GM23338 (cell line): ENCODE measurements at regions not wholly inside any gene's neighbourhood (a gene's known extent, or its start where the extent isn't known, plus 50 kb on each side); places are given as distances from the start of the nearest gene placed in this dataset.
"Not testable (repeated sequence)": the region's sequence is repeated elsewhere in the genome, so short reads cannot be mapped to it uniquely, and the experiment has no call there.

Source experiments
- ATAC-seq: fragments of 200-7000 bp; cut with Tn5 transposase; 3 replicates; pipeline ENCODE4 v1.9.1; 2020
- DNase-seq: peaks from one replicate; pipeline ENCODE4 v3.0.0-alpha.2; 2015; ENCODE audit warnings: low spot score
- H2AFZ ChIP-seq: fragments of 200-600 bp; sonication (generic); 2 replicates; pipeline ENCODE4 v1.8.0; 2016; ENCODE audit warnings: antibody characterized with exemption, mild to moderate bottlenecking, moderate library complexity
- H3F3A ChIP-seq: fragments of 200-600 bp; sonication (generic); replicated peaks from 2 replicates; pipeline ENCODE4 v1.8.0; 2017; ENCODE audit warnings: antibody characterized with exemption, mixed run types, low read depth
- H3K27ac ChIP-seq: fragments of 200-600 bp; sonication (generic); 2 replicates; pipeline ENCODE4 v1.6.1; 2016; ENCODE audit warnings: low read depth
- H3K27me3 ChIP-seq: fragments of 200-600 bp; sonication (generic); 2 replicates; pipeline ENCODE4 v1.8.0; 2016; ENCODE audit warnings: mild to moderate bottlenecking, mixed run types, moderate library complexity; ENCODE audit not compliant: insufficient read depth
- H3K36me3 ChIP-seq: fragments of 200-600 bp; sonication (generic); 2 replicates; pipeline ENCODE4 v1.8.0; 2016; ENCODE audit warnings: mild to moderate bottlenecking; ENCODE audit not compliant: insufficient read depth
- H3K4me1 ChIP-seq: fragments of 200-600 bp; sonication (generic); 2 replicates; pipeline ENCODE4 v1.8.0; 2016; ENCODE audit warnings: mild to moderate bottlenecking, moderate library complexity; ENCODE audit not compliant: insufficient read depth
- H3K4me2 ChIP-seq: fragments of 200-600 bp; sonication (generic); 2 replicates; pipeline ENCODE4 v1.7.1; 2017; ENCODE audit warnings: mixed run types
- H3K4me3 ChIP-seq: fragments of 200-600 bp; sonication (generic); 2 replicates; pipeline ENCODE4 v1.6.1; 2016; ENCODE audit warnings: mixed run types
- H3K79me2 ChIP-seq: fragments of 200-600 bp; sonication (generic); replicated peaks from 2 replicates; pipeline ENCODE4 v1.8.0; 2017; ENCODE audit warnings: mild to moderate bottlenecking; ENCODE audit not compliant: insufficient read depth
- H3K9me2 ChIP-seq: fragments of 200-600 bp; sonication (generic); 2 replicates; pipeline ENCODE4 v1.8.0; 2017; ENCODE audit not compliant: insufficient read depth
- H4K20me1 ChIP-seq: fragments of 200-600 bp; sonication (generic); replicated peaks from 2 replicates; pipeline ENCODE4 v1.8.0; 2017; ENCODE audit warnings: mild to moderate bottlenecking; ENCODE audit not compliant: insufficient read depth
- H3K27ac Mint-ChIP-seq: 2 replicates; pipeline ENCODE4 v1.8.0; 2020; ENCODE audit warnings: inconsistent platforms, mild to moderate bottlenecking, moderate library complexity, mixed read lengths
- H3K27me3 Mint-ChIP-seq: 3 replicates; pipeline ENCODE4 v1.8.0; 2022; ENCODE audit warnings: low read depth, mild to moderate bottlenecking, moderate library complexity, mixed read lengths, inconsistent platforms; ENCODE audit not compliant: insufficient read depth, poor library complexity
- H3K36me3 Mint-ChIP-seq: 3 replicates; pipeline ENCODE4 v1.8.0; 2021; ENCODE audit warnings: low read depth, mild to moderate bottlenecking, inconsistent platforms, moderate library complexity, mixed read lengths
- H3K4me1 Mint-ChIP-seq: 3 replicates; pipeline ENCODE4 v1.8.0; 2020; ENCODE audit warnings: mild to moderate bottlenecking, inconsistent platforms, mixed read lengths
- H3K4me3 Mint-ChIP-seq: 3 replicates; pipeline ENCODE4 v1.8.0; 2021; ENCODE audit warnings: moderate library complexity, mild to moderate bottlenecking, inconsistent platforms, mixed read lengths
- H3K9me3 Mint-ChIP-seq: 3 replicates; pipeline ENCODE4 v1.8.0; 2020; ENCODE audit warnings: moderate library complexity, mild to moderate bottlenecking, inconsistent platforms, mixed read lengths
- CREB1 ChIP-seq: fragments of 250-450 bp; sonication (Bioruptor Pico); IDR thresholded peaks from 2 replicates; pipeline ENCODE4 v1.5.0; 2020; ENCODE audit warnings: low read depth, mild to moderate bottlenecking, moderate library complexity
- CTCF ChIP-seq, 2 experiments: fragments of 200-600 bp in 1 of 2; sonication (generic) in 1 of 2; conservative IDR thresholded peaks; 2 replicates each; pipeline versions ENCODE4 v1.5.1 to v1.6.1; 2016 to 2017; ENCODE audit warnings: antibody characterized with exemption in 2 of 2, low read depth in 2 of 2, mild to moderate bottlenecking in 2 of 2, moderate library complexity in 1 of 2
- EZH2phosphoT487 ChIP-seq: fragments of 200-600 bp; sonication (generic); IDR thresholded peaks from one replicate; pipeline ENCODE4 v1.8.1; 2018; ENCODE audit warnings: antibody characterized with exemption; ENCODE audit not compliant: unreplicated experiment
- JUNB ChIP-seq: IDR thresholded peaks from one replicate; pipeline ENCODE4 v1.6.1; 2016; ENCODE audit warnings: antibody characterized with exemption; ENCODE audit not compliant: unreplicated experiment
- NANOG ChIP-seq: IDR thresholded peaks from 2 replicates; pipeline ENCODE4 v1.6.1; 2016; ENCODE audit warnings: antibody characterized with exemption, borderline replicate concordance
- STAT1 ChIP-seq: IDR thresholded peaks from one replicate; pipeline ENCODE4 v1.6.1; 2016; ENCODE audit warnings: antibody characterized with exemption; ENCODE audit not compliant: unreplicated experiment
- ZNF114 ChIP-seq: fragments of 250-450 bp; sonication (Bioruptor Pico); IDR thresholded peaks from 2 replicates; pipeline ENCODE4 v1.5.0; 2020; ENCODE audit warnings: mild to moderate bottlenecking, moderate library complexity
- ZNF331 ChIP-seq: fragments of 250-450 bp; sonication (Bioruptor Pico); IDR thresholded peaks from 2 replicates; pipeline ENCODE4 v1.5.0; 2020; ENCODE audit warnings: low read depth, mild to moderate bottlenecking, moderate library complexity
- TF ChIP-seq, protein P1 (sequence below): IDR thresholded peaks from one replicate; pipeline ENCODE4 v1.6.1; 2018; ENCODE audit warnings: antibody characterized with exemption; ENCODE audit not compliant: unreplicated experiment

GRCh38 chr1:98515744-98516143 is 145.8 kb upstream of the SNX7 start (continued):
- TF ChIP-seq, protein P1, sequence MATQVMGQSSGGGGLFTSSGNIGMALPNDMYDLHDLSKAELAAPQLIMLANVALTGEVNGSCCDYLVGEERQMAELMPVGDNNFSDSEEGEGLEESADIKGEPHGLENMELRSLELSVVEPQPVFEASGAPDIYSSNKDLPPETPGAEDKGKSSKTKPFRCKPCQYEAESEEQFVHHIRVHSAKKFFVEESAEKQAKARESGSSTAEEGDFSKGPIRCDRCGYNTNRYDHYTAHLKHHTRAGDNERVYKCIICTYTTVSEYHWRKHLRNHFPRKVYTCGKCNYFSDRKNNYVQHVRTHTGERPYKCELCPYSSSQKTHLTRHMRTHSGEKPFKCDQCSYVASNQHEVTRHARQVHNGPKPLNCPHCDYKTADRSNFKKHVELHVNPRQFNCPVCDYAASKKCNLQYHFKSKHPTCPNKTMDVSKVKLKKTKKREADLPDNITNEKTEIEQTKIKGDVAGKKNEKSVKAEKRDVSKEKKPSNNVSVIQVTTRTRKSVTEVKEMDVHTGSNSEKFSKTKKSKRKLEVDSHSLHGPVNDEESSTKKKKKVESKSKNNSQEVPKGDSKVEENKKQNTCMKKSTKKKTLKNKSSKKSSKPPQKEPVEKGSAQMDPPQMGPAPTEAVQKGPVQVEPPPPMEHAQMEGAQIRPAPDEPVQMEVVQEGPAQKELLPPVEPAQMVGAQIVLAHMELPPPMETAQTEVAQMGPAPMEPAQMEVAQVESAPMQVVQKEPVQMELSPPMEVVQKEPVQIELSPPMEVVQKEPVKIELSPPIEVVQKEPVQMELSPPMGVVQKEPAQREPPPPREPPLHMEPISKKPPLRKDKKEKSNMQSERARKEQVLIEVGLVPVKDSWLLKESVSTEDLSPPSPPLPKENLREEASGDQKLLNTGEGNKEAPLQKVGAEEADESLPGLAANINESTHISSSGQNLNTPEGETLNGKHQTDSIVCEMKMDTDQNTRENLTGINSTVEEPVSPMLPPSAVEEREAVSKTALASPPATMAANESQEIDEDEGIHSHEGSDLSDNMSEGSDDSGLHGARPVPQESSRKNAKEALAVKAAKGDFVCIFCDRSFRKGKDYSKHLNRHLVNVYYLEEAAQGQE: no peak
- TF ChIP-seq CREB1 (CRISPR knock-in tag) (no peak), NANOG (no peak), ZNF331 (CRISPR knock-in tag) (no peak), EZH2phosphoT487 (no peak), JUNB (no peak)

DNA sequence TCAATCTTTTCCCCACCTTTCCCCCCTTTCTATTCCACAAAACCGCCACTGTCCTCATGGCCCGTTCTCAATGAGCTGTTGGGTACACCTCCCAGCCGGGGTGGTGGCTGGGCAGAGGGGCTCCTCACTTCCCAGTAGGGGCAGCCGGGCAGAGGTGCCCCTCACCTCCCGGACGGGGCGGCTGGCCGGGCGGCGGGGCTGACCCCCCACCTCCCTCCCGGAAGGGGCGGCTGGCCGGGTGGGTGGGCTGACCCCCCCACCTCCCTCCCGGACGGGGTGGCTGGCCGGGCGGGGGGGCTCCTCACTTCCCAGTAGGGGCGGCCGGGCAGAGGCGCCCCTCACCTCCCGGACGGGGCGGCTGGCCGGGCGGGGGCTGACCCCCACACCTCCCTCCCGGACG is 149.3 kb upstream of the SNX7 start:
- peaks cover 38% of the 10 kb centered on the region for H3K36me3 Mint-ChIP-seq
- not testable (repeated sequence) for H3F3A ChIP-seq, DNase-seq, H3K36me3 ChIP-seq, H3K79me2 ChIP-seq, H3K27ac ChIP-seq, H3K4me2 ChIP-seq, H3K27ac Mint-ChIP-seq, ATAC-seq, H3K27me3 ChIP-seq, H3K4me1 Mint-ChIP-seq, H3K4me3 Mint-ChIP-seq, H3K4me3 ChIP-seq, H2AFZ ChIP-seq, H3K27me3 Mint-ChIP-seq, H3K4me1 ChIP-seq, H4K20me1 ChIP-seq
- peaks cover 14% of the 10 kb centered on the region for H3K9me2 ChIP-seq
- H3K9me3 Mint-ChIP-seq: peaks cover 55% of the 10 kb centered on the region

DNA sequence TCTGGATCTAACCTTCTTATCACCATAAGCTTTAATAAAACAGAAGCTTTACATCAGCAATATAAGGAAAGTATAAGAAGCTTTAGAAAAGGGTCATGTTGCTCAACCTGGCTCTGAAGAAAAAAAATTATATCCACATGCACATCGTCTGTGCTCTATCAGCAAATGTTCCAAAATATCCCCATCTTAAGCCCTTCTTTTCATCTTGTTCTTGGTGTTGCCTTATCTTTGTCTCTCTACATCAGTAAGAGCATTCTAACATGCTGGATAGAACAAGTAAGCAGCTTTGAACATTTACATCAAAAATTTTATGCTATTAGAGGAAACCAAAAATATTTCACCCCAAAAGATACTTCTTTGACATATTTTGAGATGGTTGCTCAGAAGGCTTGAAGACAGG is 157.8 kb upstream of the SNX7 start:
- peaks cover 31% of the 10 kb centered on the region for H3K4me1 ChIP-seq
- H3K27me3 Mint-ChIP-seq: no peaks in the 10 kb centered on the region
- no peaks in the 10 kb centered on the region for H3K27me3 ChIP-seq
- H3K4me2 ChIP-seq: peak overlapping the region; percentile 15
- no peaks in the 10 kb centered on the region for H3F3A ChIP-seq
- ATAC-seq (no peak), DNase-seq (no peak)
- no peaks in the 10 kb centered on the region for H3K9me2 ChIP-seq
- H3K27ac ChIP-seq: no peak overlapping the region
- peaks cover 53% of the 10 kb centered on the region for H3K36me3 Mint-ChIP-seq
- no peak overlapping the region for H3K4me3 Mint-ChIP-seq
- peaks cover 48% of the 10 kb centered on the region for H3K9me3 Mint-ChIP-seq
- no peaks in the 10 kb centered on the region for H4K20me1 ChIP-seq
- peak overlapping the region; percentile 60; the same call in 1 of the 2 replicates for H3K27ac Mint-ChIP-seq
- no peak overlapping the region for H3K4me3 ChIP-seq
- no peak overlapping the region for H2AFZ ChIP-seq
- H3K4me1 Mint-ChIP-seq: peaks cover 31% of the 10 kb centered on the region
- H3K36me3 ChIP-seq: no peaks in the 10 kb centered on the region; the same call in 1 of the 2 replicates
- no peaks in the 10 kb centered on the region for H3K79me2 ChIP-seq
- no peak for TF ChIP-seq JUNB
- no peak for TF ChIP-seq ZNF114 (CRISPR knock-in tag)
- TF ChIP-seq CREB1 (CRISPR knock-in tag): no peak
- TF ChIP-seq STAT1: no peak
- TF ChIP-seq CTCF (conservative IDR thresholded peaks at IDR 0.05; ENCODE audit: low read depth in 2 of 2): no peak
- TF ChIP-seq EZH2phosphoT487: no peak
- TF ChIP-seq NANOG: no peak
- TF ChIP-seq, protein P1: no peak
